ENCODE measurements at regions not wholly inside any gene's neighbourhood (a gene's known extent, or its start where the extent isn't known, plus 50 kb on each side); places are given as distances from the start of the nearest gene placed in this dataset.

DNA sequence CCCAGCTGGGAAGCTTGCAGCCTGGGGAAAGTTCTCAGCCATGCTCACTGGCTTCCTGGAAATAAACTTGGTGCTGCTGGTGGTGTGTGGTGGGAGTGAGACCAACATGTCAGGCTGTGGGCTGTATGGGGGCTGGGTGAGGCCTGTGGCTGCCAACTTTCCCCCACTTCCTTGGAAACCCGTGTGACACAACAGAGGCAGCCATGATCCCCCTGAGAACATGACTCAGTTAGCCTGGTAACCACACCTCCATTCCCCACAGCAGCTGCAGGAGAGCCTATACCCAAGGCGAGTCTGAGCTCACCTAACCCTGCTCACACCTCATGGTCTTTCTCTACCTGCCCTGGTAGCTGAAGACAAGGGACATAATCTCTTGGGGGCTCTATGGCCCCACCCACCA is 72.7 kb upstream of the RGMB start:
- TF ChIP-seq, protein P1, sequence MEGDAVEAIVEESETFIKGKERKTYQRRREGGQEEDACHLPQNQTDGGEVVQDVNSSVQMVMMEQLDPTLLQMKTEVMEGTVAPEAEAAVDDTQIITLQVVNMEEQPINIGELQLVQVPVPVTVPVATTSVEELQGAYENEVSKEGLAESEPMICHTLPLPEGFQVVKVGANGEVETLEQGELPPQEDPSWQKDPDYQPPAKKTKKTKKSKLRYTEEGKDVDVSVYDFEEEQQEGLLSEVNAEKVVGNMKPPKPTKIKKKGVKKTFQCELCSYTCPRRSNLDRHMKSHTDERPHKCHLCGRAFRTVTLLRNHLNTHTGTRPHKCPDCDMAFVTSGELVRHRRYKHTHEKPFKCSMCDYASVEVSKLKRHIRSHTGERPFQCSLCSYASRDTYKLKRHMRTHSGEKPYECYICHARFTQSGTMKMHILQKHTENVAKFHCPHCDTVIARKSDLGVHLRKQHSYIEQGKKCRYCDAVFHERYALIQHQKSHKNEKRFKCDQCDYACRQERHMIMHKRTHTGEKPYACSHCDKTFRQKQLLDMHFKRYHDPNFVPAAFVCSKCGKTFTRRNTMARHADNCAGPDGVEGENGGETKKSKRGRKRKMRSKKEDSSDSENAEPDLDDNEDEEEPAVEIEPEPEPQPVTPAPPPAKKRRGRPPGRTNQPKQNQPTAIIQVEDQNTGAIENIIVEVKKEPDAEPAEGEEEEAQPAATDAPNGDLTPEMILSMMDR (IDR thresholded peaks at IDR 0.05; ENCODE audit: insufficient read depth, low read length), result no peak
- TF ChIP-seq POLR2AphosphoS5 (IDR thresholded peaks at IDR 0.05; ENCODE audit: low read depth) (no peak), GABPA (IDR thresholded peaks at IDR 0.05; ENCODE audit: low read depth) (no peak)
